ENCODE measurements at regions not wholly inside any gene's neighbourhood (a gene's known extent, or its start where the extent isn't known, plus 50 kb on each side); places are given as distances from the start of the nearest gene placed in this dataset.

GRCh38 chr11:127649071-127649470, 648.5 kb upstream of the KIRREL3 start:
- peaks cover 0 to 1% of the 10 kb centered on the region in 2 donors for H3K4me1 ChIP-seq (replicated peaks in 1 of 2)
- in situ Hi-C loops (cut with MboI; ENCODE audit: low pct_unique_long_range_greater_than_20kb in 2 of 9, low sequenced_read_pairs in 9 of 9, unreplicated experiment in 9 of 9), result no loop called here
- H3K4me3 ChIP-seq, result no peak overlapping the region
- WGBS, 10 experiments, result 4 to 62% (median 40%) methylated on average over 1 to 2 of the region's 2 CpGs; no CpG with 5 or more reads in 1 of the 10 experiments
- ATAC-seq (replicated peaks in 6 of 8), result no peak
- no peak overlapping the region for H3K27ac ChIP-seq

GRCh38 chr11:127648583-127648982, 648.0 kb upstream of the KIRREL3 start:
- in situ Hi-C loops (cut with MboI; ENCODE audit: low pct_unique_long_range_greater_than_20kb in 2 of 9, low sequenced_read_pairs in 9 of 9, unreplicated experiment in 9 of 9), result no loop called here
- H3K4me1 ChIP-seq (replicated peaks in 1 of 2), result peaks cover 0 to 4% of the 10 kb centered on the region in 2 donors
- H3K27ac ChIP-seq, result no peak overlapping the region
- no peak for ATAC-seq (replicated peaks in 6 of 8)
- H3K4me3 ChIP-seq, result no peak overlapping the region

- Histone ChIP-seq H3K4me1 (replicated peaks in 1 of 2) (peaks cover 14 to 20% of the 10 kb centered on the region in 2 donors), H3K27ac (no peak overlapping the region), H3K4me3 (no peak overlapping the region)
- no peak for ATAC-seq (replicated peaks in 6 of 8)
- WGBS, 10 experiments, result 14 to 100% (median 83%) methylated on average over 1 to 4 of the region's 4 CpGs; no CpG with 5 or more reads in 1 of the 10 experiments
- in situ Hi-C loops (cut with MboI; ENCODE audit: low pct_unique_long_range_greater_than_20kb in 2 of 9, low sequenced_read_pairs in 9 of 9, unreplicated experiment in 9 of 9), result no loop called here
Observed at GRCh38 chr11:127644366-127644765, 643.8 kb upstream of the KIRREL3 start.

- H3K4me3 ChIP-seq, result no peak overlapping the region
- ATAC-seq (replicated peaks in 6 of 8), result peak in 4 of 8 experiments; percentile 41 to 78 (median 73)
- in situ Hi-C loops (cut with MboI; ENCODE audit: low pct_unique_long_range_greater_than_20kb in 2 of 9, low sequenced_read_pairs in 9 of 9, unreplicated experiment in 9 of 9), result no loop called here
- WGBS, 10 experiments, result 29 to 88% (median 63%) methylated on average over 2 to 4 of the region's 5 CpGs; no CpG with 5 or more reads in 2 of the 10 experiments
- H3K4me1 ChIP-seq (replicated peaks in 1 of 2), result peaks cover 14 to 20% of the 10 kb centered on the region in 2 donors
- no peak overlapping the region for H3K27ac ChIP-seq
Observed at GRCh38 chr11:127643268-127644058, 642.9 kb upstream of the KIRREL3 start.

- Histone ChIP-seq H3K27ac (no peak overlapping the region), H3K4me3 (no peak overlapping the region), H3K4me1 (replicated peaks in 1 of 2) (peaks cover 14 to 20% of the 10 kb centered on the region in 2 donors)
- 0 to 100% (median 76%) methylated on average over 1 of the region's 1 CpG; no CpG with 5 or more reads in 2 of the 10 experiments for WGBS, 10 experiments
- ATAC-seq (replicated peaks in 6 of 8), result peak in 7 of 8 experiments; percentile 27 to 90 (median 81)
- in situ Hi-C loops (cut with MboI; ENCODE audit: low pct_unique_long_range_greater_than_20kb in 2 of 9, low sequenced_read_pairs in 9 of 9, unreplicated experiment in 9 of 9), result no loop called here
Observed at GRCh38 chr11:127640561-127641451, 640.2 kb upstream of the KIRREL3 start.

GRCh38 chr11:127639916-127640315, 639.3 kb upstream of the KIRREL3 start:
- 8 to 100% (median 56%) methylated on average over 1 to 2 of the region's 2 CpGs; no CpG with 5 or more reads in 1 of the 10 experiments for WGBS, 10 experiments
- H3K27ac ChIP-seq, result no peak overlapping the region
- H3K4me1 ChIP-seq (replicated peaks in 1 of 2), result peaks cover 14 to 20% of the 10 kb centered on the region in 2 donors
- in situ Hi-C loops (cut with MboI; ENCODE audit: low pct_unique_long_range_greater_than_20kb in 2 of 9, low sequenced_read_pairs in 9 of 9, unreplicated experiment in 9 of 9), result no loop called here
- peak in 1 of 8 experiments; percentile 40 for ATAC-seq (replicated peaks in 6 of 8)
- H3K4me3 ChIP-seq, result no peak overlapping the region

GRCh38 chr11:127632976-127633680, 632.6 kb upstream of the KIRREL3 start:
- 0 to 61% (median 20%) methylated on average over 1 to 2 of the region's 2 CpGs; no CpG with 5 or more reads in 2 of the 10 experiments for WGBS, 10 experiments
- peak in 2 of 8 experiments; percentile 51 to 57 for ATAC-seq (replicated peaks in 6 of 8)
- Histone ChIP-seq H3K4me3 (no peak overlapping the region), H3K4me1 (replicated peaks in 1 of 2) (peaks cover 4 to 21% of the 10 kb centered on the region in 2 donors), H3K27ac (no peak overlapping the region)
- in situ Hi-C loops (cut with MboI; ENCODE audit: low pct_unique_long_range_greater_than_20kb in 2 of 9, low sequenced_read_pairs in 9 of 9, unreplicated experiment in 9 of 9), result no loop called here

- H3K4me1 ChIP-seq (replicated peaks in 1 of 2), result peaks cover 6 to 27% of the 10 kb centered on the region in 2 donors
- H3K4me3 ChIP-seq, result no peak overlapping the region
- in situ Hi-C loops (cut with MboI; ENCODE audit: low pct_unique_long_range_greater_than_20kb in 2 of 9, low sequenced_read_pairs in 9 of 9, unreplicated experiment in 9 of 9), result no loop called here
- 20 to 100% (median 84%) methylated on average over 1 to 4 of the region's 4 CpGs for WGBS, 10 experiments
- H3K27ac ChIP-seq, result no peak overlapping the region
- no peak for ATAC-seq (replicated peaks in 6 of 8)
Observed at GRCh38 chr11:127632546-127632945, 632.0 kb upstream of the KIRREL3 start.

- ATAC-seq (replicated peaks in 6 of 8), result peak in 5 of 8 experiments; percentile 37 to 77 (median 75)
- Histone ChIP-seq H3K4me3 (no peak overlapping the region), H3K4me1 (replicated peaks in 1 of 2) (peaks cover 6 to 28% of the 10 kb centered on the region in 2 donors), H3K27ac (no peak overlapping the region)
- 56 to 100% (median 91%) methylated on average over 2 to 5 of the region's 5 CpGs; no CpG with 5 or more reads in 2 of the 10 experiments for WGBS, 10 experiments
- in situ Hi-C loops (cut with MboI; ENCODE audit: low pct_unique_long_range_greater_than_20kb in 2 of 9, low sequenced_read_pairs in 9 of 9, unreplicated experiment in 9 of 9), result no loop called here
Observed at GRCh38 chr11:127631974-127632373, 631.4 kb upstream of the KIRREL3 start.

- no peak for ATAC-seq (replicated peaks in 6 of 8)
- Histone ChIP-seq H3K4me3 (no peak overlapping the region), H3K4me1 (replicated peaks in 1 of 2) (peaks cover 10 to 28% of the 10 kb centered on the region in 2 donors), H3K27ac (no peak overlapping the region)
- in situ Hi-C loops (cut with MboI; ENCODE audit: low pct_unique_long_range_greater_than_20kb in 2 of 9, low sequenced_read_pairs in 9 of 9, unreplicated experiment in 9 of 9), result no loop called here
- 19 to 100% (median 85%) methylated on average over 2 to 3 of the region's 3 CpGs for WGBS, 10 experiments
Observed at GRCh38 chr11:127629200-127629599, 628.6 kb upstream of the KIRREL3 start.

GRCh38 chr11:127628458-127628785, 627.9 kb upstream of the KIRREL3 start:
- 42 to 100% (median 92%) methylated on average over 1 to 5 of the region's 5 CpGs; no CpG with 5 or more reads in 2 of the 10 experiments for WGBS, 10 experiments
- H3K27ac ChIP-seq, result no peak overlapping the region

GRCh38 chr11:127627629-127628457, 627.3 kb upstream of the KIRREL3 start:
- peak; percentile 58 to 79 (median 68) for ATAC-seq (replicated peaks in 6 of 8)
- in situ Hi-C loops (cut with MboI; ENCODE audit: low pct_unique_long_range_greater_than_20kb in 2 of 9, low sequenced_read_pairs in 9 of 9, unreplicated experiment in 9 of 9), result no loop called here
- Histone ChIP-seq H3K4me3 (no peak overlapping the region), H3K27ac (no peak overlapping the region), H3K4me1 (replicated peaks in 1 of 2) (peaks cover 10 to 23% of the 10 kb centered on the region in 2 donors)
- 5 to 93% (median 84%) methylated on average over 3 to 11 of the region's 12 CpGs for WGBS, 10 experiments

More at GRCh38 chr11:127628458-127628785, 627.9 kb upstream of the KIRREL3 start:
- Histone ChIP-seq H3K4me3 (no peak overlapping the region), H3K4me1 (replicated peaks in 1 of 2) (peaks cover 10 to 28% of the 10 kb centered on the region in 2 donors)
- peak in 1 of 8 experiments; percentile 17 for ATAC-seq (replicated peaks in 6 of 8)
- in situ Hi-C loops (cut with MboI; ENCODE audit: low pct_unique_long_range_greater_than_20kb in 2 of 9, low sequenced_read_pairs in 9 of 9, unreplicated experiment in 9 of 9), result no loop called here
